ENCODE measurements at regions not wholly inside any gene's neighbourhood (a gene's known extent, or its start where the extent isn't known, plus 50 kb on each side); places are given as distances from the start of the nearest gene placed in this dataset.

GRCh38 chr7:156560696-156561095, 79.9 kb upstream of the RNF32 start:
- TF ChIP-seq CTCF (IDR thresholded peaks at IDR 0.05) (no peak), POLR2AphosphoS5 (IDR thresholded peaks at IDR 0.05) (no peak)

Data from suprapubic skin (tissue), 3 donors.